Forelimb muscle (tissue), 1 donor: ENCODE measurements at regions not wholly inside any gene's neighbourhood (a gene's known extent, or its start where the extent isn't known, plus 50 kb on each side); places are given as distances from the start of the nearest gene placed in this dataset.

ENCODE experiments used
- DNase-seq: peaks from one replicate; pipeline ENCODE4 v3.0.0-alpha.2; 2013; ENCODE audit warnings: low read depth

- no peak for DNase-seq
Observed at GRCh38 chr16:9371713-9372448, 280.4 kb downstream of the HAPSTR1 start.

GRCh38 chr16:9372934-9373890 lies 281.8 kb downstream of the HAPSTR1 start:
- no peak for DNase-seq

DNA sequence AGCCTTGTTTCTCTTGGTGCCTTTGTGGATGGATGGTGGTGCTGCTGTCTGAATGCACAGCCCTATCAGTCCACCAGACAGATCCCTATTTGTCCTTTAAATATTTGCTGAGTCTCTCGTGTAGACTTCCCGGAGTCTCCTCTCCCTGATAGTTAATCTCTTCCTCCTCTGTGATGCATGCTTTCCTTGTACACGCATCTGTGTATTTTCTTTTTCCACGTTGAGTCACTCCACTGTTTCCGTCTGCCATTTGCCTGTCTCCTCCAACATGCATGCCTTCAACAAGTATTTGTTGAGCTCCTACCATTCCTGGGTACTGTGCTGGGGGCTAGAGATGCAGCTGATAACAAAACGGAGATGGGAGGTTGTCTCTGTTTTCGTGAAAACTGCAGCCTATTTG lies 282.6 kb downstream of the HAPSTR1 start:
- no peak for DNase-seq

GRCh38 chr16:9378876-9379275 lies 287.4 kb downstream of the HAPSTR1 start:
- DNase-seq = no peak

GRCh38 chr16:9380221-9380620 lies 288.8 kb downstream of the HAPSTR1 start:
- DNase-seq = no peak

GRCh38 chr16:9381399-9381798 lies 290.0 kb downstream of the HAPSTR1 start:
- DNase-seq = no peak

DNA sequence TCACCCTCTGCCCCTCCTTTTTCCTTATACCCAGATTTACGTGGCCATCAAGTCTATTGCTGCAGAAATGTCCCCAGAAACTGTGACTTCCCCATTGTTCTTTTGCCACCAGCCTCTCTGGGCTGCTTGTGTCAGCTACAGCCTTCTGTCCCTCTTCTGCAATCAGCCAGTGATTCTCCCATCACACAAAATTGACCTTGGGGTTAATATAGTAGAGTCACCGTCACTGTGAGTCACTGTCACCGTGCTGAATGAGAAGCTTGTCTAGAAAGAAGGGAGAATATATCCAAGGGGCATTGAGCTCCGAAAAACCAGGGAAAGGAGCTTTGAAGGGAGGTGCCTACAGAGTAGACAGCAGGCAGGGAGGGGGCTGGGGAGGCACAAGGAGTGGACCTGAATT lies 290.5 kb downstream of the HAPSTR1 start:
- no peak for DNase-seq

DNA sequence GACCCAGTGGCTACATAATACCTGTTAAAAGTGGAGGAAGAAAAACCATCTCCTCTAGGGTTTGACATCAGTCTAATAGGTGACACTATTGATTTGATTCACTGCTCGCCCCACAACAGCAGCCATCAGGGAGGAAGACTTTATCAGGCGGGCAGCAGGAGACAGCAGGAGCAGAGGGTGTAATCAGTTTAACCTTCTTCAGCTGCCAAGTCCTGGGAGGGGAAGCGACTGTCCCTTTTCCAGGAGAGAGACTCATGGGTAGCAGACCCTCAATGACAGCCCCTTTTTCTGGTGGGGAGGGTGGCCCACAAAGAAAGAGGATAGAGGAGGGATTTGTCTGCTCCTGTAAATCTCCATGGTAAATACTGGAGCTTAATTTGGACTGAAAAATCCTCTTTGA lies 291.8 kb downstream of the HAPSTR1 start:
- no peak for DNase-seq

DNA sequence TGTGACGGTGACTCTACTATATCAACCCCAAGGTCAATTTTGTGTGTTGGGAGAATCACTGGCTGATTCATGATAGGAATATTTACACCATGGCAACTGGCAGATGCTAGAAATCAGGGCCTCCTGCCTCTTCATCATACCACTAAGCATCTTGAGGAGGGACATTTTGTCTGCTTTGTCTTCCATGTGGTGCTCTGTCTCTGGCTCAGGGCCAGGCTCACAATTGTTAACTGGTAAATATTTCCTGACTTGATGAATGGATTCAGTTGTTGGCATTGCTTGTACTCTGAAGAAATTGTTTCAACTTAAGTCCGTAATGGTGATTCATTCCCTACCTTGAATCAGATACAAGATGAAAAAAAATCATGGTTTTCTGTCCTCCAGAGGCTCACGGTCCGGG lies 292.7 kb downstream of the HAPSTR1 start:
- no peak for DNase-seq

DNA sequence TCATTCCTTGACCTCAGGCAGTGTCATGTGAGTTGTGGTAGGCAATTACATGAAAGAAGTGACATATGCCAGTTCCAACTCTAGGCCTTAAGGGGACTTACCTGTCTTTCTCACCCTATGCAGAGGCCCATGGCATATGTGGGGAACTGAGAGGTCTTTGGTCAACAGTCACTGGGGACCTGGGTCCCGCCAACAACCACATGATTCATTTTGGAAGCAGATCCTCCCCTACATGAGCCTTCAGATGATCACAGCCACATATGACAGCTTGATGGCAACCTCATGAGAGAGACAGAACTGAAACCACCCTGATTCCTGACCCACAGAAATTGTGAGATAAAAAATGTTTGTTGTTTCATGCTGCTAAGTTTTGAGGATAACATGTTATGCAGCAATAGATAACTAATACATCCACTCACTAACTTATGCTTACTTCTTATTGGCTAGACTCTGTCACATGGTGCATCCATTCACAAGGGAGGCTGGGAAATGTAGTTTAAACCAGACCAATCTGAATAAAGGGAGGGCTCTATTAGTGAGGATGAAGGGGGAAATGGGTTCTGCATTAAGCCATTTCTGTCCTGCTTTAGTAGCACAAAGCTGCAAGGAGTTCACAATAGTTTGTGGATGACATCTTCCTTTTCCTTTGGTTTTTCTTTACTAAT lies 298.2 kb downstream of the HAPSTR1 start:
- DNase-seq = no peak

GRCh38 chr16:9392956-9393355 lies 301.5 kb downstream of the HAPSTR1 start:
- no peak for DNase-seq

GRCh38 chr16:9393591-9393990 lies 302.1 kb downstream of the HAPSTR1 start:
- DNase-seq = no peak

- DNase-seq = no peak
Observed at GRCh38 chr16:9395958-9396359, 304.5 kb downstream of the HAPSTR1 start.

DNA sequence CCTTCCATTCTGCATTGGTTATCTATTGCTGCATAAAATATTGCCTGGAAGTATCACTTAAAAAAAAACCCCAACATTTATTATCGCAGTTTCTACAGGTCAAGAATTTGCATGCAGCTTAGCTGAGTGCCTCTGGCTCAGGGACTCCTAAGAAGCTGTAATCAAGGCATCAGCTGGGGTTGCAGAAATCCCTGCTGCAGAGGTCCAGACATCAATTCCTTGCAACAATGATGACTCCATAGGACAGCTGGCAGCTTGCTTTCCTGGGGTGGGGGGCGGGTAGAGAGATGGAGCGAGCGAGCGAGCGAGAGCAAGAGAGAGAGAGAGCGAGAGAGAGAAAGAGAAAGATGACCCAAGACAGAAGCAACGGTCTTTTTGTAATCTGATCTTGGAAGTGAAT lies 308.1 kb downstream of the HAPSTR1 start:
- DNase-seq = no peak

DNA sequence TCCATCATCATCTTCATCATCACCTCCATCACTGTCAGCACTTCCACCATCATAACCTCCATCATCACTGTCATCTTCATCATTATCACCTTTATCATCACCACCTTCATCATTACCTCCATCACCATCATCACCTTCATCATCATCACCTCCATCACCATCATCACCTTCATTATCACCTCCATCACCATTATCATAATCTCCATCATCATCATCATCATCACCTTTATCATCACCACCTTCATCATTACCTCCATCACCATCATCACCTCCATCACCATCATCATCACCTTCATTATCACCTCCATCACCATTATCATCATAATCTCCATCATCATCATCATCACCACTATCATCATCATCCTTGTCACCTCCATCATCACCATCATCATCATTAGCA lies 309.7 kb downstream of the HAPSTR1 start:
- no peak for DNase-seq

DNA sequence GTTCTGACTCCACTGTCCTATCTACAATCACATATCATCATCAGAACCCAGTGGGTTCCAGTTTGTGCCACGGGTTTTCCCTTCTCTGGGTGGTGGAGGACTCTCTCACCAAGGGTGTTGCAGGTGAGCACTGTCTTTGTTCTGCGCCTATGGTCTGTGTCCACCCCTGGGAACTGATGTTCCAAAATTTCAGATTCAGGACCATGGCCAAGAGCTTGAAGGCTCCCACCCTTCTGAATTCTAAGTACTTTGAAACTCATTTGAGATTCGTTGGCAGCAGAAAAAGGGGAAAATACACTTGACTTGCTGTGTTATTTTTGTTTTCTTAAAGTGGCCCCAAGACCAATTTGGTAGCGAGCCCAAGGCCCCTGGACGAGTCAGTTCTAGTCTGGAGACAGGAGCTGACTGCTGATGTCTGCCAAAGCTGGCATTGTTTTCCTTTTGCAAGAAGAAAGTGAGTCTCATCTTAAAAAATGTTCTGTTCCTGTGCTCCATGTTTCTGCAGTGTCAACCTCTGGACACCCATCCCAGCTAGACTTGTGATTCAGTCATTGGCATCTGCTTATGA lies 310.9 kb downstream of the HAPSTR1 start:
- no peak for DNase-seq

- DNase-seq = no peak
Observed at GRCh38 chr16:9404811-9405210, 313.4 kb downstream of the HAPSTR1 start.

- no peak for DNase-seq
Observed at GRCh38 chr16:9406038-9406712, 314.7 kb downstream of the HAPSTR1 start.

- DNase-seq = no peak
Observed at GRCh38 chr16:9407206-9407758, 315.8 kb downstream of the HAPSTR1 start.

GRCh38 chr16:9408297-9408878 lies 316.9 kb downstream of the HAPSTR1 start:
- DNase-seq = no peak
